ENCODE measurements at regions not wholly inside any gene's neighbourhood (a gene's known extent, or its start where the extent isn't known, plus 50 kb on each side); places are given as distances from the start of the nearest gene placed in this dataset.

GRCh38 chr2:239696559-239697207 is 295.9 kb upstream of the HDAC4 start:
- H3K4me1 Mint-ChIP-seq (ENCODE audit: low read depth) = no peaks in the 10 kb centered on the region
- no peak overlapping the region for H3K27ac Mint-ChIP-seq
- no peaks in the 10 kb centered on the region for H3K9me3 Mint-ChIP-seq
- no peaks in the 10 kb centered on the region for H3K27me3 Mint-ChIP-seq (ENCODE audit: low read depth)
- intact Hi-C loops (cut with micrococcal nuclease) = no loop called here
- no peak overlapping the region for H3K4me3 Mint-ChIP-seq (ENCODE audit: low read depth)
- no peak for DNase-seq (ENCODE audit: low spot score)
- H3K36me3 Mint-ChIP-seq (ENCODE audit: low read depth) = no peaks in the 10 kb centered on the region

DNA sequence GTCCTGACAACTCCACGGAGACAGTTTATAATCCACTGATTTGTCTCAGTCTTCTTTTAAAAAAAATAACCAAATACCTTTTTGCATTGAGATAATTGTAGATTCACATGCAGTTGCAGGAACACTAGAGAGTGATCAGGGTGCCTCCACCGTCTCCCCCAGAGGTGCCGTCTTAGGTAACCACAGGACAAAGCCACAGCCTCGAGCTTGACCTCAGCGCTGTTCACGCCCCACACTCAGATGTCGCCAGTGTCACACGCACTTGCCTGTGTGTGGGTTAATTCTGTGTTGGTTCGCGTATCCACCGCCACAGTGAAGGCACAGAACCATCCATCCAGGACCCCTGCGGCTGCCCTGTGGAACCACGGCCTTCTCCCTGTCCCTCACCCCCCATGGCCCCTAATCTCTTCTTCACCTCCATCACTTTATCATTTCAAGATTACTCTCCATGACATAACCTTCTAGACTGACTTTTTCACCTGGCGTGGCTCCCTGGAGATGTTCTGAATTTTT is 295.0 kb upstream of the HDAC4 start:
- intact Hi-C loops (cut with micrococcal nuclease) = no loop called here
- no peaks in the 10 kb centered on the region for H3K36me3 Mint-ChIP-seq (ENCODE audit: low read depth)
- no peaks in the 10 kb centered on the region for H3K4me1 Mint-ChIP-seq (ENCODE audit: low read depth)
- no peaks in the 10 kb centered on the region for H3K27me3 Mint-ChIP-seq (ENCODE audit: low read depth)
- DNase-seq (ENCODE audit: low spot score) = no peak
- no peaks in the 10 kb centered on the region for H3K9me3 Mint-ChIP-seq
- H3K4me3 Mint-ChIP-seq (ENCODE audit: low read depth) = no peak overlapping the region
- H3K27ac Mint-ChIP-seq = no peak overlapping the region

DNA sequence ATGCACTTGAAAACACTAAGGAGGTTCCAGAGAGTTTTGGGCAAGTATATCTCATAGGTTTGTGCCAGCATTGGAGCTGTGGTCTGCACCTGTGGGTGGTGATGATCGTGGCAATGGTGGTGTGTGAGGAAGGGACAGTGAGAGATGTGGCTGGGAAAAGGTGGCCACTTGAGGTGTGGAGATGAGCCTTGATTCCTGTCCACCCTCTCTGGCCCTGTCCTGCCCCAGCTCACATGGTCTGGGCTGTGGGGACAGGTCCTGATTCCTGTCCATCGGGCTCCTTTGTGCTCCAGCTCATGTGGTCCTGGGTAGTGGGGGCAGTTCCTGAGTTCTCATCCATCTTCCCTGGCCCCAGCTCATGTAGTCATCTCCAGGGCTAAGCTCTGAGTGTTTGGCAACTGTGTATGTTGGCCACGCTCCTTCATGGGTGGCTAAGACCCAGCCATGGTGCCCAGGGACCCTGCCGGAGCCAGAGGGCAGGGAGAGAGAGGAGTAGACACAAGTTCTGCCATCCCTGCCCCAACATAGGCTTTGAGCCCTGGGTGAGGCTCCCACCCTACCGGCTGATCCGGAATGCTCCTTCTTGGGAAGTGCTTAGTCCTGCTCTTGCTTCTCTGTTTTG is 294.4 kb upstream of the HDAC4 start:
- Mint-ChIP-seq H3K27me3 (ENCODE audit: low read depth) (no peaks in the 10 kb centered on the region), H3K27ac (no peak overlapping the region), H3K4me1 (ENCODE audit: low read depth) (no peaks in the 10 kb centered on the region), H3K9me3 (no peaks in the 10 kb centered on the region), H3K4me3 (ENCODE audit: low read depth) (no peak overlapping the region), H3K36me3 (ENCODE audit: low read depth) (no peaks in the 10 kb centered on the region)
- intact Hi-C loops (cut with micrococcal nuclease) = no loop called here
- no peak for DNase-seq (ENCODE audit: low spot score)

DNA sequence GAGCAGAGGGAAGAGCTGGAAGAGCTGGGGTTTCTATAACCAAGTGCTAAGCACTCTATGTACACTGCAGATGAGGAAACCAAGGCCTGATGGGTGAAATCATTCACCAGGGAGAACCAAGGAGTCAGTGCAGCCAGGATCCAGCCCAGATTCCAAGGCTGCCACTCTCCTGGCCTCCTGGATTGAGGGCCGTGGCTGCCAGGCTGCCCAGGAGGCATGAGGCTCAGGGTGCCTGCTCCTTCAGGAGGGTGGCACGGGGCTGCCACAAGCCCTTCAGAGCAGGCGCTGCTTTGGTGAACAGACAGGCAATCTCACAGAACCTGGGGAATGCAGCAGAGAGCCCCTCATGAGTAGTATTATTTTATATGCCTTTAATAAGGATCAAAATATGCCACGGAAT is 293.7 kb upstream of the HDAC4 start:
- intact Hi-C loops (cut with micrococcal nuclease) = no loop called here
- H3K27ac Mint-ChIP-seq = no peak overlapping the region
- H3K9me3 Mint-ChIP-seq = no peaks in the 10 kb centered on the region
- no peak for DNase-seq (ENCODE audit: low spot score)
- H3K36me3 Mint-ChIP-seq (ENCODE audit: low read depth) = no peaks in the 10 kb centered on the region
- H3K4me3 Mint-ChIP-seq (ENCODE audit: low read depth) = no peak overlapping the region
- H3K4me1 Mint-ChIP-seq (ENCODE audit: low read depth) = no peaks in the 10 kb centered on the region
- H3K27me3 Mint-ChIP-seq (ENCODE audit: low read depth) = no peaks in the 10 kb centered on the region

GRCh38 chr2:239693761-239694415 is 293.1 kb upstream of the HDAC4 start:
- Mint-ChIP-seq H3K4me3 (ENCODE audit: low read depth) (no peak overlapping the region), H3K27me3 (ENCODE audit: low read depth) (no peaks in the 10 kb centered on the region), H3K9me3 (no peaks in the 10 kb centered on the region), H3K27ac (no peak overlapping the region), H3K4me1 (ENCODE audit: low read depth) (no peaks in the 10 kb centered on the region), H3K36me3 (ENCODE audit: low read depth) (no peaks in the 10 kb centered on the region)
- intact Hi-C loops (cut with micrococcal nuclease) = no loop called here
- no peak for DNase-seq (ENCODE audit: low spot score)

GRCh38 chr2:239693330-239693729 is 292.5 kb upstream of the HDAC4 start:
- intact Hi-C loops (cut with micrococcal nuclease) = no loop called here
- no peak for DNase-seq (ENCODE audit: low spot score)
- no peak overlapping the region for H3K4me3 Mint-ChIP-seq (ENCODE audit: low read depth)
- H3K9me3 Mint-ChIP-seq = no peaks in the 10 kb centered on the region
- no peaks in the 10 kb centered on the region for H3K27me3 Mint-ChIP-seq (ENCODE audit: low read depth)
- no peaks in the 10 kb centered on the region for H3K36me3 Mint-ChIP-seq (ENCODE audit: low read depth)
- no peaks in the 10 kb centered on the region for H3K4me1 Mint-ChIP-seq (ENCODE audit: low read depth)
- no peak overlapping the region for H3K27ac Mint-ChIP-seq

DNA sequence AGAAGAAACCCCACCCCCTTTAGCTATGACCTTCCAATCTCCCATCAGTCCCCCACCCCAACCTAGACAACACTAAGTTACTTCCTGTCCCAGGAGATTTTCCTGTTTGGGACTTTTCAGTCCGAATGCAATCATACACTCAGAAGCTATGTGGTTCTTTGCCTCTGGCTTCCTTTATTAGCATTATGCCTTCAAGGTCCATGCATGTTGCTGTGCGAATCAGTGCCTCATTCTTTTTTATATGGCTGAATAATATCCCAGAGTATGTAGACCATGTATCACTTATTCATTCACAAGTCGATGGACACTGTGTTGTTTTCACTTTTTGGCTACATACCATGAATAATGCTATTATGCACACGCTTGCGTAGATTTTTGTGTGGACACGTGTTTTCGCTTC is 292.1 kb upstream of the HDAC4 start:
- H3K4me3 Mint-ChIP-seq (ENCODE audit: low read depth) = no peak overlapping the region
- no peaks in the 10 kb centered on the region for H3K4me1 Mint-ChIP-seq (ENCODE audit: low read depth)
- no peaks in the 10 kb centered on the region for H3K9me3 Mint-ChIP-seq
- no peaks in the 10 kb centered on the region for H3K27me3 Mint-ChIP-seq (ENCODE audit: low read depth)
- intact Hi-C loops (cut with micrococcal nuclease) = no loop called here
- DNase-seq (ENCODE audit: low spot score) = no peak
- no peaks in the 10 kb centered on the region for H3K36me3 Mint-ChIP-seq (ENCODE audit: low read depth)
- no peak overlapping the region for H3K27ac Mint-ChIP-seq

- no peak overlapping the region for H3K4me3 Mint-ChIP-seq (ENCODE audit: low read depth)
- H3K27me3 Mint-ChIP-seq (ENCODE audit: low read depth) = no peaks in the 10 kb centered on the region
- no peak for DNase-seq (ENCODE audit: low spot score)
- H3K36me3 Mint-ChIP-seq (ENCODE audit: low read depth) = no peaks in the 10 kb centered on the region
- intact Hi-C loops (cut with micrococcal nuclease) = no loop called here
- no peaks in the 10 kb centered on the region for H3K4me1 Mint-ChIP-seq (ENCODE audit: low read depth)
- H3K27ac Mint-ChIP-seq = no peak overlapping the region
- H3K9me3 Mint-ChIP-seq = no peaks in the 10 kb centered on the region
These were observed 291.6 kb upstream of the HDAC4 start for GRCh38 chr2:239692362-239692851.

- DNase-seq (ENCODE audit: low spot score) = no peak
- no peak overlapping the region for H3K27ac Mint-ChIP-seq
These were observed 290.9 kb upstream of the HDAC4 start for GRCh38 chr2:239691720-239692119.

GRCh38 chr2:239690651-239691631 is 290.1 kb upstream of the HDAC4 start:
- no peaks in the 10 kb centered on the region for H3K9me3 Mint-ChIP-seq
- no peak overlapping the region for H3K27ac Mint-ChIP-seq
- no peaks in the 10 kb centered on the region for H3K27me3 Mint-ChIP-seq (ENCODE audit: low read depth)
- H3K4me1 Mint-ChIP-seq (ENCODE audit: low read depth) = no peaks in the 10 kb centered on the region
- no peak for DNase-seq (ENCODE audit: low spot score)
- H3K36me3 Mint-ChIP-seq (ENCODE audit: low read depth) = no peaks in the 10 kb centered on the region
- no peak overlapping the region for H3K4me3 Mint-ChIP-seq (ENCODE audit: low read depth)
- intact Hi-C loops (cut with micrococcal nuclease) = no loop called here

More at GRCh38 chr2:239691720-239692119, 290.9 kb upstream of the HDAC4 start:
- H3K9me3 Mint-ChIP-seq = no peaks in the 10 kb centered on the region
- no peak overlapping the region for H3K4me3 Mint-ChIP-seq (ENCODE audit: low read depth)
- H3K36me3 Mint-ChIP-seq (ENCODE audit: low read depth) = no peaks in the 10 kb centered on the region
- intact Hi-C loops (cut with micrococcal nuclease) = no loop called here
- H3K27me3 Mint-ChIP-seq (ENCODE audit: low read depth) = no peaks in the 10 kb centered on the region
- no peaks in the 10 kb centered on the region for H3K4me1 Mint-ChIP-seq (ENCODE audit: low read depth)

DNA sequence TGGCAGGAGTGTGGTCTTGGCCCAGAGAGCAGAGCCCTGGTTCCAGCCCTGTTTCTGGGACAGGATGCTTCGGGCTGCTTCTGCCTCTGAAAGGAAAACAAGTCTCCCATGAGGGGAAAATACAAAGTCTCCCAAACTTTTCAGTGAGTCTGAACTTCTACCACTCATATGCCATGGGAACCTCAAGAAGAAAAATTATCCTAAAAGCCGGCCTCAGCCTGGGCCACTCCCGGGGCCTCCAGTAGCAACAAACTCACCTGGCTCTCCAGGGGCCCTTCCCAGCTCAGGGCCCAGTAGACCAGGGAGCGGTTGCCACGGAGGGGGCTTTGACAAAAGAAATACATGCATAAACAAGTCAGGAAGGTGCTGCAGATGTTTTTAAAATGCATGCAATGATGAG is 289.2 kb upstream of the HDAC4 start:
- no peak for DNase-seq (ENCODE audit: low spot score)
- Mint-ChIP-seq H3K9me3 (no peaks in the 10 kb centered on the region), H3K36me3 (ENCODE audit: low read depth) (no peaks in the 10 kb centered on the region), H3K27me3 (ENCODE audit: low read depth) (peaks cover 3% of the 10 kb centered on the region), H3K27ac (no peak overlapping the region), H3K4me3 (ENCODE audit: low read depth) (no peak overlapping the region), H3K4me1 (ENCODE audit: low read depth) (no peaks in the 10 kb centered on the region)
- intact Hi-C loops (cut with micrococcal nuclease) = no loop called here

DNA sequence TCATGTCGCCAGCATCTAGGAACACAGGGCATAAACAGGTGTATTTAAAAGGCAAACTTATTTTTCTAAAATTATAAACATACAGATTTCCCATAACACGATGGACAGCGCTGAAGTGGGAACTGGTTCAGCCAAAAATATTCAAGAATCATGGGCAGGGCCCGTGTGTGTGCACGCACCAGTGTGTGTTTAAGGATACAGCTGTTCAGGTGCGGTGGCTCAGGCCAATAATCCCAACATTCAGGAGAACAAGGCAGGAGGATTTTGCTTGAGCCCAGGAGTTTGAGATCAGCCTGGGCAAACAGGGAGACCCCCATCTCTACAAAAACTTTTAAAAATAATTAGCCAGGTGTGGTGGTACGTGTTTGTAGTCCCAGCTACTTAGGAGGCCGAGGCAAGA is 288.6 kb upstream of the HDAC4 start:
- Mint-ChIP-seq H3K27me3 (ENCODE audit: low read depth) (peaks cover 3% of the 10 kb centered on the region), H3K4me3 (ENCODE audit: low read depth) (no peak overlapping the region), H3K36me3 (ENCODE audit: low read depth) (no peaks in the 10 kb centered on the region), H3K27ac (no peak overlapping the region), H3K4me1 (ENCODE audit: low read depth) (no peaks in the 10 kb centered on the region), H3K9me3 (no peaks in the 10 kb centered on the region)
- DNase-seq (ENCODE audit: low spot score) = no peak
- intact Hi-C loops (cut with micrococcal nuclease) = no loop called here
